ENCODE measurements at regions not wholly inside any gene's neighbourhood (a gene's known extent, or its start where the extent isn't known, plus 50 kb on each side); places are given as distances from the start of the nearest gene placed in this dataset.

- DNase-seq (ENCODE audit: low read depth, low spot score), result no peak
These were observed 84.6 kb upstream of the MAX start for GRCh38 chr14:65186951-65187350.

GRCh38 chr14:65187421-65188049, 85.2 kb upstream of the MAX start:
- no peak for DNase-seq (ENCODE audit: low read depth, low spot score)

GRCh38 chr14:65190312-65190711, 88.0 kb upstream of the MAX start:
- DNase-seq (ENCODE audit: low read depth, low spot score), result no peak

- no peak for DNase-seq (ENCODE audit: low read depth, low spot score)
These were observed 89.4 kb upstream of the MAX start for GRCh38 chr14:65191716-65192115.

GRCh38 chr14:65192686-65193085, 90.4 kb upstream of the MAX start:
- DNase-seq (ENCODE audit: low read depth, low spot score), result no peak

GRCh38 chr14:65193916-65194590, 91.7 kb upstream of the MAX start:
- no peak for DNase-seq (ENCODE audit: low read depth, low spot score)

- no peak for DNase-seq (ENCODE audit: low read depth, low spot score)
These were observed 92.9 kb upstream of the MAX start for GRCh38 chr14:65195042-65195719.

- no peak for DNase-seq (ENCODE audit: low read depth, low spot score)
These were observed 96.0 kb upstream of the MAX start for GRCh38 chr14:65198346-65198745.

GRCh38 chr14:65200454-65200853, 98.1 kb upstream of the MAX start:
- DNase-seq (ENCODE audit: low read depth, low spot score), result no peak

GRCh38 chr14:65203574-65203973, 101.3 kb upstream of the MAX start:
- no peak for DNase-seq (ENCODE audit: low read depth, low spot score)

- DNase-seq (ENCODE audit: low read depth, low spot score), result no peak
These were observed 101.7 kb upstream of the MAX start for GRCh38 chr14:65204056-65204455.

GRCh38 chr14:65206078-65206447, 103.7 kb upstream of the MAX start:
- no peak for DNase-seq (ENCODE audit: low read depth, low spot score)

- DNase-seq (ENCODE audit: low read depth, low spot score), result no peak
These were observed 104.3 kb upstream of the MAX start for GRCh38 chr14:65206448-65207096.

GRCh38 chr14:65208548-65208947, 106.2 kb upstream of the MAX start:
- DNase-seq (ENCODE audit: low read depth, low spot score), result no peak

- DNase-seq (ENCODE audit: low read depth, low spot score), result no peak
These were observed 108.0 kb upstream of the MAX start for GRCh38 chr14:65210118-65210821.

GRCh38 chr14:65210822-65211182, 108.5 kb upstream of the MAX start:
- DNase-seq (ENCODE audit: low read depth, low spot score), result no peak

GRCh38 chr14:65211341-65211987, 109.1 kb upstream of the MAX start:
- no peak for DNase-seq (ENCODE audit: low read depth, low spot score)

GRCh38 chr14:65213316-65213715, 111.0 kb upstream of the MAX start:
- no peak for DNase-seq (ENCODE audit: low read depth, low spot score)

- no peak for DNase-seq (ENCODE audit: low read depth, low spot score)
These were observed 112.4 kb upstream of the MAX start for GRCh38 chr14:65214741-65215140.

GRCh38 chr14:65219353-65219752, 117.0 kb upstream of the MAX start:
- no peak for DNase-seq (ENCODE audit: low read depth, low spot score)

- DNase-seq (ENCODE audit: low read depth, low spot score), result no peak
These were observed 120.1 kb upstream of the MAX start for GRCh38 chr14:65222440-65222858.

- DNase-seq (ENCODE audit: low read depth, low spot score), result no peak
These were observed 121.3 kb upstream of the MAX start for GRCh38 chr14:65223636-65224035.
